ENCODE measurements at regions not wholly inside any gene's neighbourhood (a gene's known extent, or its start where the extent isn't known, plus 50 kb on each side); places are given as distances from the start of the nearest gene placed in this dataset.

DNA sequence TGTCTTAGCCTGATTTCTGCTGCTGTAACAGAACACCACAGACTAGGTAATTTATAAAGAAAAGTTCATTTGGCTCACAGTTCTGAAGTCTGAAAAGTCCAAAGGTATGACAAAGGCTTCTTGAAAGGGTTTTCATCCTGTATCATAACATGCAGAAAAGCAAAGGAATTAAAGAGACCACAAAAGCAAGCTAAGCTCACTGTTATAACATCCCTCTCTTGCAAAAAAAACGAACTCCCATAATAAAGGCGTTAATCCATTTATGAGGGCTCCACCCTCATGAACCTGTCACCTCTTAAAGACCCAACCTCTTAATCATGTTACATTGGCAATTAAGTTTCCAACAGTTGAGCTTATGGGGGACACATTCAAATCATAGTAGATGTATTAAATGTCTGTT is 197.9 kb downstream of the PLOD2 start:
- Histone ChIP-seq H3K9me3 (ENCODE audit: insufficient read depth, low read depth, low read length) (no peaks in the 10 kb centered on the region), H2AK5ac (ENCODE audit: low read length) (no peak overlapping the region), H3K4me1 (ENCODE audit: control insufficient read depth in 1 of 2, insufficient read depth in 2 of 2, low read length in 2 of 2) (no peaks in the 10 kb centered on the region), H2BK5ac (ENCODE audit: low read depth, low read length, poor library complexity) (no peak overlapping the region), H3K36me3 (ENCODE audit: control insufficient read depth in 1 of 2, insufficient read depth in 2 of 2, low read length in 2 of 2) (no peaks in the 10 kb centered on the region), H2BK120ac (ENCODE audit: insufficient read depth, low read length, poor library complexity) (no peak overlapping the region), H3K23ac (ENCODE audit: low read length) (no peak overlapping the region), H2BK12ac (ENCODE audit: low read length) (no peak overlapping the region), H3K27me3 (ENCODE audit: insufficient read depth, low read length) (no peaks in the 10 kb centered on the region), H4K12ac (ENCODE audit: low read depth, low read length) (no peak overlapping the region), H3K14ac (ENCODE audit: low read length) (no peak overlapping the region), H3K9ac (ENCODE audit: low read length) (no peak overlapping the region), H3K4me3 (ENCODE audit: low read depth, low read length) (no peak overlapping the region), H3K79me2 (ENCODE audit: control insufficient read depth, insufficient read depth, low read length, poor library complexity) (no peaks in the 10 kb centered on the region), H3K4ac (ENCODE audit: low read depth, low read length) (no peak overlapping the region), H3K27ac (ENCODE audit: low read depth, low read length) (no peak overlapping the region), H4K8ac (ENCODE audit: low read depth, low read length) (no peak overlapping the region), H3K18ac (ENCODE audit: low read length) (no peak overlapping the region), H2AFZ (ENCODE audit: insufficient read depth, low read length, poor library complexity) (no peak overlapping the region), H4K91ac (ENCODE audit: low read depth, low read length) (no peak overlapping the region), H3K4me2 (ENCODE audit: low read length) (no peak overlapping the region), H3K79me1 (ENCODE audit: low read length) (no peaks in the 10 kb centered on the region)
- no CpG with 5 or more reads among the region's 2 CpGs for WGBS (ENCODE audit: extremely low coverage, insufficient coverage, insufficient read length)
- no peak for DNase-seq

DNA sequence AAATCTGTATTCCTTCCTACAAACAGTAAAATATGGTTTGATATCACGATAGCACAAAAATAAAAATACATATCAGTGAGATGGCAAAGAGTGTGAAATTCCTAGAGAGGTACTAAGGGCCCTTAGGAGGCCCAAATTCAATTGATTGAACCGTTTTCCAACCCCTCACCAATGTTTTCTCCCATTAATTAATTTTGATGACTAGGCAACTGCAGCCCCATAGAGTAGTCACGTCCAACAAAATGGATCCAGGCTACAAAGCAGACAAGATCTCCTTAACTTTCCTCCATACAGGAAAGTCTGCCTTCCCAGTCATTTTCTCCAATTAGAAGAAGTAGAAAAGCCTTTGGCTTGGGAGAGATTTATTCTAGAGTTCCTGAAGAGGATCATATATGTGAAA is 193.9 kb downstream of the PLOD2 start:
- Histone ChIP-seq H3K4me3 (ENCODE audit: low read depth, low read length) (no peak overlapping the region), H3K14ac (ENCODE audit: low read length) (no peak overlapping the region), H2BK120ac (ENCODE audit: insufficient read depth, low read length, poor library complexity) (no peak overlapping the region), H3K9ac (ENCODE audit: low read length) (no peak overlapping the region), H3K27ac (ENCODE audit: low read depth, low read length) (no peak overlapping the region), H2BK12ac (ENCODE audit: low read length) (no peak overlapping the region), H4K12ac (ENCODE audit: low read depth, low read length) (no peak overlapping the region), H3K79me2 (ENCODE audit: control insufficient read depth, insufficient read depth, low read length, poor library complexity) (no peaks in the 10 kb centered on the region), H4K91ac (ENCODE audit: low read depth, low read length) (no peak overlapping the region), H3K36me3 (ENCODE audit: control insufficient read depth in 1 of 2, insufficient read depth in 2 of 2, low read length in 2 of 2) (no peaks in the 10 kb centered on the region), H3K4me2 (ENCODE audit: low read length) (no peak overlapping the region), H3K79me1 (ENCODE audit: low read length) (no peaks in the 10 kb centered on the region), H3K18ac (ENCODE audit: low read length) (no peak overlapping the region), H3K9me3 (ENCODE audit: insufficient read depth, low read depth, low read length) (no peaks in the 10 kb centered on the region), H3K4ac (ENCODE audit: low read depth, low read length) (no peak overlapping the region), H2AFZ (ENCODE audit: insufficient read depth, low read length, poor library complexity) (no peak overlapping the region), H3K27me3 (ENCODE audit: insufficient read depth, low read length) (no peaks in the 10 kb centered on the region), H3K23ac (ENCODE audit: low read length) (no peak overlapping the region), H2AK5ac (ENCODE audit: low read length) (no peak overlapping the region), H4K8ac (ENCODE audit: low read depth, low read length) (no peak overlapping the region), H3K4me1 (ENCODE audit: control insufficient read depth in 1 of 2, insufficient read depth in 2 of 2, low read length in 2 of 2) (no peaks in the 10 kb centered on the region), H2BK5ac (ENCODE audit: low read depth, low read length, poor library complexity) (no peak overlapping the region)
- WGBS (ENCODE audit: extremely low coverage, insufficient coverage, insufficient read length), result no CpG with 5 or more reads among the region's 3 CpGs
- no peak for DNase-seq

DNA sequence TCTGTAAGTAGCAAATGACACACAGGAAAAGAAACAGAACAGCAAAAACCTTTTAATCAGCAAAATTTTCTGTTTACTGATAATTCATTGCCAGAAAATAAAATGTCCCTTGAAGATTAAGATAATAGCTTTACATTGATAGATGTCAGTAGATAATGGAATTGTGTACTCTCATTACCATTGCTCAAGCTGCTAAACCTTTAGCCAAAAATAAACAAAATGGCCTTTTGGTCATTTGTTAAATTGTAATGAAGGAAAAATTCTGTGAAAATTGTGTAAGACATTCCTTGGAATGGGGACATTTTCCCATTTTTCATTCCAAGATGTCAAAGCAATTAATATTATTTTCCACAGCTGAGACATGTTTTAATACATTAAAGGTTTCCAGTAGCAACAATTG is 189.8 kb downstream of the PLOD2 start:
- H3K36me3 ChIP-seq (ENCODE audit: control insufficient read depth in 1 of 2, insufficient read depth in 2 of 2, low read length in 2 of 2), result no peaks in the 10 kb centered on the region
- no peak overlapping the region for H2BK120ac ChIP-seq (ENCODE audit: insufficient read depth, low read length, poor library complexity)
- no peaks in the 10 kb centered on the region for H3K79me1 ChIP-seq (ENCODE audit: low read length)
- H2BK5ac ChIP-seq (ENCODE audit: low read depth, low read length, poor library complexity), result no peak overlapping the region
- H3K79me2 ChIP-seq (ENCODE audit: control insufficient read depth, insufficient read depth, low read length, poor library complexity), result no peaks in the 10 kb centered on the region
- no peak overlapping the region for H3K14ac ChIP-seq (ENCODE audit: low read length)
- H3K27ac ChIP-seq (ENCODE audit: low read depth, low read length), result no peak overlapping the region
- DNase-seq, result no peak
- no peak overlapping the region for H4K91ac ChIP-seq (ENCODE audit: low read depth, low read length)
- H2BK12ac ChIP-seq (ENCODE audit: low read length), result no peak overlapping the region
- H4K8ac ChIP-seq (ENCODE audit: low read depth, low read length), result no peak overlapping the region
- no peaks in the 10 kb centered on the region for H3K4me1 ChIP-seq (ENCODE audit: control insufficient read depth in 1 of 2, insufficient read depth in 2 of 2, low read length in 2 of 2)
- no peak overlapping the region for H3K23ac ChIP-seq (ENCODE audit: low read length)
- H3K4me3 ChIP-seq (ENCODE audit: low read depth, low read length), result no peak overlapping the region
- no peak overlapping the region for H2AK5ac ChIP-seq (ENCODE audit: low read length)
- no peak overlapping the region for H3K18ac ChIP-seq (ENCODE audit: low read length)
- no peak overlapping the region for H4K12ac ChIP-seq (ENCODE audit: low read depth, low read length)
- H3K27me3 ChIP-seq (ENCODE audit: insufficient read depth, low read length), result no peaks in the 10 kb centered on the region
- no peaks in the 10 kb centered on the region for H3K9me3 ChIP-seq (ENCODE audit: insufficient read depth, low read depth, low read length)
- no peak overlapping the region for H3K9ac ChIP-seq (ENCODE audit: low read length)
- H2AFZ ChIP-seq (ENCODE audit: insufficient read depth, low read length, poor library complexity), result no peak overlapping the region
- H3K4me2 ChIP-seq (ENCODE audit: low read length), result no peak overlapping the region
- H3K4ac ChIP-seq (ENCODE audit: low read depth, low read length), result no peak overlapping the region

DNA sequence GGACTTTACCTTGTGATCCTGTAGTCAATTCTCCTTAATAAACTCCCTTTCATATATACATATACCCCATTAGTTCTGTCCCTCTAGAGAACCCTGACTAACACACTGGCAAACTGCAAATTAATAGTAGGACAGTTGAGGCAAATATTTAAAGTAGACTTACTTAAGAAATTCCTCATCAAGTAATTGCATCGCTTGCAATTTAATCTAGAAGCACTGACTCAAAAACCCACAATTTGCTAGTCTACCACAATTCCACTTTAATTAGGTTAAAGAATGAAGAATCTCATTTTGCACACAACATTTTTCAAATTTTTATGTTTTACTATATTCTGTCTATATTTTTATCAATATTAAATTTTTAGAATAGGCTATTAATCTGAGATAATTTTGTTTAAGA is 188.1 kb downstream of the PLOD2 start:
- Histone ChIP-seq H3K27me3 (ENCODE audit: insufficient read depth, low read length) (no peaks in the 10 kb centered on the region), H3K79me1 (ENCODE audit: low read length) (no peaks in the 10 kb centered on the region), H3K18ac (ENCODE audit: low read length) (no peak overlapping the region), H3K27ac (ENCODE audit: low read depth, low read length) (no peak overlapping the region), H3K9me3 (ENCODE audit: insufficient read depth, low read depth, low read length) (no peaks in the 10 kb centered on the region), H3K4me1 (ENCODE audit: control insufficient read depth in 1 of 2, insufficient read depth in 2 of 2, low read length in 2 of 2) (no peaks in the 10 kb centered on the region), H3K4ac (ENCODE audit: low read depth, low read length) (no peak overlapping the region), H3K14ac (ENCODE audit: low read length) (no peak overlapping the region), H3K79me2 (ENCODE audit: control insufficient read depth, insufficient read depth, low read length, poor library complexity) (no peaks in the 10 kb centered on the region), H2BK12ac (ENCODE audit: low read length) (no peak overlapping the region), H2AK5ac (ENCODE audit: low read length) (no peak overlapping the region), H3K23ac (ENCODE audit: low read length) (no peak overlapping the region), H2AFZ (ENCODE audit: insufficient read depth, low read length, poor library complexity) (no peak overlapping the region), H4K8ac (ENCODE audit: low read depth, low read length) (no peak overlapping the region), H2BK120ac (ENCODE audit: insufficient read depth, low read length, poor library complexity) (no peak overlapping the region), H4K91ac (ENCODE audit: low read depth, low read length) (no peak overlapping the region), H4K12ac (ENCODE audit: low read depth, low read length) (no peak overlapping the region), H3K4me3 (ENCODE audit: low read depth, low read length) (no peak overlapping the region), H3K9ac (ENCODE audit: low read length) (no peak overlapping the region), H2BK5ac (ENCODE audit: low read depth, low read length, poor library complexity) (no peak overlapping the region), H3K36me3 (ENCODE audit: control insufficient read depth in 1 of 2, insufficient read depth in 2 of 2, low read length in 2 of 2) (no peaks in the 10 kb centered on the region), H3K4me2 (ENCODE audit: low read length) (no peak overlapping the region)
- no peak for DNase-seq
- WGBS (ENCODE audit: extremely low coverage, insufficient coverage, insufficient read length), result no CpG with 5 or more reads among the region's 1 CpG

DNA sequence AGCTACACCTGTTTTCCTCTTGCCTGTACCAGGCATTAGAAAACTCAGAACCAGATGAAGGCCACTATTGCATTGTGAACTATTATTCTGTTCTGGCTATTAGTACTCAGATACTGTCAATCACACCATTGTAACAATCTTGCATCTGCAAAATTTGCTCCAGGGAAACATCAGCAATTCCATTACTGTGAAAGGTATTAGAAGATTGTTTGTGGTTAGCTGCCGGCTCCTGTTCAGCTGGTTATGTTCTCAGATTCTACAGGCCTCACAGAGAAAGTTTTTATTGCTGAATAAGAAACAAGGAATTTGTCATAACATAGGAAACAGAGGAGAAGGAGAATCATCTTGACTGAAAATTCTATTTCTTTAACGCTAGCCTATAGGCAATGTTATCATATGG is 179.9 kb downstream of the PLOD2 start:
- no peak overlapping the region for H3K4ac ChIP-seq (ENCODE audit: low read depth, low read length)
- no peaks in the 10 kb centered on the region for H3K79me2 ChIP-seq (ENCODE audit: control insufficient read depth, insufficient read depth, low read length, poor library complexity)
- no peak overlapping the region for H3K4me2 ChIP-seq (ENCODE audit: low read length)
- no peaks in the 10 kb centered on the region for H3K9me3 ChIP-seq (ENCODE audit: insufficient read depth, low read depth, low read length)
- H3K4me3 ChIP-seq (ENCODE audit: low read depth, low read length), result no peak overlapping the region
- no peak overlapping the region for H2AFZ ChIP-seq (ENCODE audit: insufficient read depth, low read length, poor library complexity)
- no peaks in the 10 kb centered on the region for H3K79me1 ChIP-seq (ENCODE audit: low read length)
- no peak overlapping the region for H3K18ac ChIP-seq (ENCODE audit: low read length)
- H3K14ac ChIP-seq (ENCODE audit: low read length), result no peak overlapping the region
- H2AK5ac ChIP-seq (ENCODE audit: low read length), result no peak overlapping the region
- no peak overlapping the region for H3K9ac ChIP-seq (ENCODE audit: low read length)
- H4K91ac ChIP-seq (ENCODE audit: low read depth, low read length), result no peak overlapping the region
- H3K23ac ChIP-seq (ENCODE audit: low read length), result no peak overlapping the region
- H2BK12ac ChIP-seq (ENCODE audit: low read length), result no peak overlapping the region
- no peaks in the 10 kb centered on the region for H3K27me3 ChIP-seq (ENCODE audit: insufficient read depth, low read length)
- no peak overlapping the region for H4K12ac ChIP-seq (ENCODE audit: low read depth, low read length)
- DNase-seq, result peak; percentile 47 to 84
- H2BK5ac ChIP-seq (ENCODE audit: low read depth, low read length, poor library complexity), result no peak overlapping the region
- H3K27ac ChIP-seq (ENCODE audit: low read depth, low read length), result no peak overlapping the region
- H3K36me3 ChIP-seq (ENCODE audit: control insufficient read depth in 1 of 2, insufficient read depth in 2 of 2, low read length in 2 of 2), result no peaks in the 10 kb centered on the region
- no CpG with 5 or more reads among the region's 2 CpGs for WGBS (ENCODE audit: extremely low coverage, insufficient coverage, insufficient read length)
- H4K8ac ChIP-seq (ENCODE audit: low read depth, low read length), result no peak overlapping the region
- H2BK120ac ChIP-seq (ENCODE audit: insufficient read depth, low read length, poor library complexity), result no peak overlapping the region
- no peaks in the 10 kb centered on the region for H3K4me1 ChIP-seq (ENCODE audit: control insufficient read depth in 1 of 2, insufficient read depth in 2 of 2, low read length in 2 of 2)
